Ishikawa (cell line): ENCODE measurements at regions not wholly inside any gene's neighbourhood (a gene's known extent, or its start where the extent isn't known, plus 50 kb on each side); places are given as distances from the start of the nearest gene placed in this dataset.
A peak's percentile ranks its signal among the peaks of the same experiment; 100 is the strongest.

Experiments used
- CEBPB ChIP-seq: IDR thresholded peaks from 2 replicates; pipeline ENCODE4 v1.6.1; 2012
- CREB1 ChIP-seq: IDR thresholded peaks from 2 replicates; pipeline ENCODE4 v1.6.1; 2012; ENCODE audit warnings: low read depth
- EGR1 ChIP-seq: IDR thresholded peaks from 2 replicates; pipeline ENCODE4 v1.6.1; 2012
- EP300 ChIP-seq: IDR thresholded peaks from 2 replicates; pipeline ENCODE4 v1.6.1; 2012; ENCODE audit warnings: borderline replicate concordance
- FOXM1 ChIP-seq: IDR thresholded peaks from 2 replicates; pipeline ENCODE4 v1.6.1; 2012; ENCODE audit warnings: low read depth, borderline replicate concordance
- NFIC ChIP-seq: IDR thresholded peaks from 2 replicates; pipeline ENCODE4 v1.6.1; 2012
- RAD21 ChIP-seq: IDR thresholded peaks from 2 replicates; pipeline ENCODE4 v1.6.1; 2012; ENCODE audit warnings: low read depth
- REST ChIP-seq: IDR thresholded peaks from 2 replicates; pipeline ENCODE4 v1.6.1; 2012; ENCODE audit warnings: low read depth, mild to moderate bottlenecking
- TAF1 ChIP-seq: IDR thresholded peaks from 2 replicates; pipeline ENCODE4 v1.6.1; 2012; ENCODE audit warnings: low read depth, mild to moderate bottlenecking
- TCF12 ChIP-seq: IDR thresholded peaks from 2 replicates; pipeline ENCODE4 v1.6.1; 2012; ENCODE audit warnings: low read depth
- TEAD4 ChIP-seq: IDR thresholded peaks from 2 replicates; pipeline ENCODE4 v1.6.1; 2012
- YY1 ChIP-seq: IDR thresholded peaks from 2 replicates; pipeline ENCODE4 v1.6.1; 2012; ENCODE audit warnings: low read depth
- ZBTB7A ChIP-seq: IDR thresholded peaks from 2 replicates; pipeline ENCODE4 v1.6.1; 2012; ENCODE audit warnings: low read depth
- TF ChIP-seq, protein P1 (sequence below): IDR thresholded peaks from 2 replicates; pipeline ENCODE4 v1.6.1; 2012
- TF ChIP-seq, protein P2 (sequence below): IDR thresholded peaks from 2 replicates; pipeline ENCODE4 v1.6.1; 2012

- no peak for TF ChIP-seq EGR1
- no peak for TF ChIP-seq EP300
- peak; percentile 47 for TF ChIP-seq RAD21
- no peak for TF ChIP-seq CEBPB
Observed at GRCh38 chr5:53201746-53202145, 92.2 kb upstream of the MOCS2 start.

DNA sequence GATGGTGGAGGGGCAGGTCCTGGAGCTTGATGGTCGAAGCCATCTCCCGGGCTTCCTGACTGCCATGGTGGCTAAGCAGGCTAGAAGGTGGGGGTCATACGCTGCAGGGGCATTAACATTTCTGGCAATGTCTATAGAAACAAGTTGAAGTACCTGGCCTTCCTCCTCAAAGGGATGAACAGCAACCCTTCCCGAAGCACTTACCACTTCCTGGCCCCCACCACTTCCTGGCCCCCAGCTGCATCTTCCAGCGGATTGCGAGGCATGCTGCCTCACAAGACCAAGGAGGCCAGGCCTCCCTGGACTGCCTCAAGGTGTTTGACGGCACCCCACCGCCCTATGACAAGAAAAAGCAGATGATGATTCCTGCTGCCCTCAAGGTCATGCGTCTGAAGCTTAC is 97.0 kb upstream of the MOCS2 start:
- TF ChIP-seq, protein P1, sequence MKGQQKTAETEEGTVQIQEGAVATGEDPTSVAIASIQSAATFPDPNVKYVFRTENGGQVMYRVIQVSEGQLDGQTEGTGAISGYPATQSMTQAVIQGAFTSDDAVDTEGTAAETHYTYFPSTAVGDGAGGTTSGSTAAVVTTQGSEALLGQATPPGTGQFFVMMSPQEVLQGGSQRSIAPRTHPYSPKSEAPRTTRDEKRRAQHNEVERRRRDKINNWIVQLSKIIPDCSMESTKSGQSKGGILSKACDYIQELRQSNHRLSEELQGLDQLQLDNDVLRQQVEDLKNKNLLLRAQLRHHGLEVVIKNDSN: no peak
- TF ChIP-seq YY1: no peak

DNA sequence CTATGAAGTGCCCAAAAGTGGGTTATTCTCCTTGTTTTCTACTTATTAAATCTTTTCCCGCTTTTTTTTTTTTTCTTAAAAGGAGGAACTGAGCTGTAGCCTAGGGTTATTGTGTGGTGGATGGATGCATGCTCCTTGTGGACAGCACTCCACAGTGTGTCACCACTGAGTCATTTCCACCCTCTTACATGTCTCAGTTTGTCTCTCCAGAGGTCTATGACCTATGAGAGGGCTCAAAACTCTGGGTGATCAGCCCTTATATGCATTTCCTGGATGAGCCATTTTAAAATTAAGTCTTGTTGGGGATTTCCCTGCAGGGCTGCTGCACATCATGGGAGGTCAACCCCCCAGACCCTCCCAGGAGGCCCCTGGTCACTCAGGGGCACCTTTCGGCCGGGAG is 102.2 kb upstream of the MOCS2 start:
- no peak for TF ChIP-seq YY1
- TF ChIP-seq EGR1: no peak
- TF ChIP-seq REST: no peak
- no peak for TF ChIP-seq CREB1
- TF ChIP-seq EP300: no peak
- no peak for TF ChIP-seq NFIC
- no peak for TF ChIP-seq ZBTB7A
- TF ChIP-seq TCF12: no peak
- no peak for TF ChIP-seq RAD21
- TF ChIP-seq, protein P2, sequence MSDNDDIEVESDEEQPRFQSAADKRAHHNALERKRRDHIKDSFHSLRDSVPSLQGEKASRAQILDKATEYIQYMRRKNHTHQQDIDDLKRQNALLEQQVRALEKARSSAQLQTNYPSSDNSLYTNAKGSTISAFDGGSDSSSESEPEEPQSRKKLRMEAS: no peak
- TF ChIP-seq TEAD4: no peak
- TF ChIP-seq FOXM1: no peak
- TF ChIP-seq CEBPB: no peak
- TF ChIP-seq, protein P1: no peak

GRCh38 chr5:53219174-53219573 is 109.6 kb upstream of the MOCS2 start:
- TF ChIP-seq TEAD4 (no peak), RAD21 (no peak), ZBTB7A (no peak), EP300 (no peak), YY1 (no peak), FOXM1 (no peak), CEBPB (no peak)
- TF ChIP-seq, protein P1: no peak

DNA sequence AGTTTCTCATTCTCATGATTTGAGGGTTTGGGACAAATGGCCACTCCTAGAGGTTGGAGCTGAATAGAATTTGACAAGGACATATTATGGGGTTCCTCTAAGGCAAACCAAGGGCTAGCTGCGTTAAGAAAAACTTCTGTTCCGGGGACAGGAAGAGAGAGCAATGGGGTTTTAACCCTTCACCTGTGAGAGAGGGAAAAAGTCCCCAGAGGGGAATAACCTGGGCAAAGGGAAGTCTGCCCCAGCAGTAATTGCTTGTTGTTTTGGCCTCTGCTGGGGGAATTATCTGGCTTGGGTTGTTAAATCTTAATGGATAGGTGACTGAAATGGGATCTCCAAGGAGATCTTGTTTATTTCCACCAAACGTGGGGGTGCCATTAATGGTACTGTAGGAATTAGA is 110.1 kb upstream of the MOCS2 start:
- TF ChIP-seq ZBTB7A: no peak
- no peak for TF ChIP-seq CEBPB
- no peak for TF ChIP-seq CREB1

DNA sequence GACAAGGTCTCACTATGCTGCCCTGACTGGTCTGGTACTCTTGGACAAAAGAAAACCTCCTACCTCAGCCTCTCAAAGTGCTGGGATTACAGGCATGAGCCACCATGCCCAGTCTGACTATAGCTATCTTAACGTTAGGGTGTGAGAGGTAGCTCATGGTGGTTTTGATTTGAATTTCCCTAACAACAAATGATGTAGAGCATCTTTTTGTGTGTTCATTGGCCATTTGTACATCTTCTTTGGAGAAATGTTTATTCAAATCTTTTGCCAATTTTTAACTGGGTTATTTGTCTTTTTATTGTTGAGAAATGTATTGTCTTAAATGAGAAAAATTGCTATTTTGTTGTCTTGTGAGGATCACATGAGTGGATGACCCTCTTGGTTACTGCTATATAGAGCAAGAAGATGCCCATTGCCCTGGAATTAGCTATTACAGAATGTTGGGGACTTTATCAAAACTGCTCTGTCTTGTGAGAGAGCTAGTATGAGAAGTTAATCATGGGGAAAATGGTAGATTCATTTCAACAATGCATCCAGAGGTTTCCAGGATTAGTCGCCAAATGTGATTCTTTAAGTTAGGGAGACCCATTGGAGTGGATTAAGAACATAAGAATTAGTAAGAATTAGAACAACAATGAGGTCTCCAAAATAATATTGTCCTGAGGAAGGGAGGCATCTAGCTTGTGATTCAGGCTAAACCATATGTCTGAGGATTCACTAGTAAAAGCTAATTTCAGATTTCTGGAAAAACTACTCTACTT is 124.3 kb upstream of the MOCS2 start:
- TF ChIP-seq EP300 (no peak), RAD21 (no peak), TAF1 (no peak), EGR1 (no peak), YY1 (no peak), TEAD4 (no peak), NFIC (no peak), TCF12 (no peak), CREB1 (no peak), ZBTB7A (no peak), CEBPB (no peak), FOXM1 (no peak), REST (no peak)
- TF ChIP-seq, protein P2: no peak
- TF ChIP-seq, protein P1: no peak
